GM12878 (cell line): ENCODE measurements at regions not wholly inside any gene's neighbourhood (a gene's known extent, or its start where the extent isn't known, plus 50 kb on each side); places are given as distances from the start of the nearest gene placed in this dataset.

Experiments
- ATAC-seq: fragments of 200-7000 bp; cut with Tn5 transposase; 3 replicates; pipeline ENCODE4 v1.9.1; 2020; ENCODE audit warnings: mild to moderate bottlenecking, moderate library complexity
- BruUV-seq: library from RNA; stranded (reverse); fragments of 400-500 nt; replicated peaks from 2 replicates; lab custom pipeline; 2021; lab: Mats Ljungman, UMichigan
- CTCF ChIA-PET: fragments of 300-600 bp; sonication (Branson Sonifier 250); formaldehyde crosslinking; extraction: SDS; loops from one replicate; lab custom pipeline; 2021; ENCODE audit warnings: inconsistent platforms; lab: Yijun Ruan, JAX
- POLR2A ChIA-PET: fragments of 350-600 bp; formaldehyde crosslinking; extraction: SDS; loops from one replicate; lab custom pipeline; 2021; ENCODE audit warnings: inconsistent platforms; lab: Charles Lee
- RAD21 ChIA-PET: fragments of 300-600 bp; sonication (Branson Sonifier 250); formaldehyde crosslinking; loops from one replicate; lab custom pipeline; 2023; ENCODE audit warnings: antibody characterized with exemption; ENCODE audit not compliant: unreplicated experiment; lab: Charles Lee
- SMC1A ChIA-PET: fragments of 300-600 bp; sonication (Branson Sonifier 250); formaldehyde crosslinking; loops from one replicate; lab custom pipeline; 2023; ENCODE audit not compliant: unreplicated experiment, uncharacterized antibody; lab: Charles Lee
- DNase-seq: peaks from one replicate; pipeline ENCODE4 v3.0.0-alpha.2; 2011; ENCODE audit warnings: low read depth, low spot score
- FAIRE-seq: peaks from 3 replicates; lab custom pipeline; 2011; peaks lifted over from hg19 to GRCh38; lab: Jason Lieb, UNC
- H2AFZ ChIP-seq: 2 replicates; pipeline ENCODE4 v1.6.0; 2011; ENCODE audit warnings: low read depth, low read length, control low read depth; ENCODE audit not compliant: control insufficient read depth
- H3K27ac ChIP-seq: 2 replicates; pipeline ENCODE4 v1.5.1; 2011; ENCODE audit warnings: control low read depth; ENCODE audit not compliant: control insufficient read depth, insufficient read depth
- H3K27me3 ChIP-seq, 2 experiments: replicated peaks in 1 of 2; 2 replicates each; pipeline versions ENCODE4 v1.6.0 to v1.6.1; 2011; ENCODE audit warnings: low read length in 1 of 2; ENCODE audit not compliant: control insufficient read depth in 2 of 2, insufficient read depth in 2 of 2
- H3K36me3 ChIP-seq, 2 experiments: 2 replicates each; pipeline ENCODE4 v1.5.1; 2011; ENCODE audit warnings: low read length in 1 of 2; ENCODE audit not compliant: control insufficient read depth in 2 of 2, insufficient read depth in 2 of 2
- H3K4me1 ChIP-seq: 2 replicates; pipeline ENCODE4 v1.6.1; 2011; ENCODE audit warnings: mild to moderate bottlenecking, low read length, moderate library complexity, mixed read lengths; ENCODE audit not compliant: control insufficient read depth, insufficient read depth
- H3K4me2 ChIP-seq: 2 replicates; pipeline ENCODE4 v1.6.0; 2011; ENCODE audit warnings: control low read depth; ENCODE audit not compliant: control insufficient read depth, insufficient read depth
- H3K4me3 ChIP-seq: fragments of 200-600 bp; sonication (generic); 2 replicates; pipeline ENCODE4 v1.5.1; 2016
- H3K79me2 ChIP-seq: 2 replicates; pipeline ENCODE4 v1.6.0; 2011; ENCODE audit warnings: low read length; ENCODE audit not compliant: control insufficient read depth, insufficient read depth
- H3K9ac ChIP-seq: 2 replicates; pipeline ENCODE4 v1.8.0; 2011; ENCODE audit warnings: low read length, control low read depth, mixed read lengths; ENCODE audit not compliant: control insufficient read depth, insufficient read depth
- H3K9me3 ChIP-seq: replicated peaks from 3 replicates; pipeline ENCODE4 v1.5.1; 2011; ENCODE audit warnings: mild to moderate bottlenecking, low read length; ENCODE audit not compliant: control insufficient read depth, insufficient read depth
- H4K20me1 ChIP-seq: 2 replicates; pipeline ENCODE4 v1.6.0; 2011; ENCODE audit not compliant: control insufficient read depth, insufficient read depth
- BRCA1 ChIP-seq: IDR thresholded peaks from 2 replicates; pipeline ENCODE4 v1.6.1; 2011; ENCODE audit warnings: low read depth, low read length, improper control_type of control experiment
- PAX8 ChIP-seq: fragments of 450-650 bp; IDR thresholded peaks from 2 replicates; pipeline ENCODE4 v1.6.1; 2017; ENCODE audit warnings: mild to moderate bottlenecking, moderate library complexity
- RAD21 ChIP-seq: IDR thresholded peaks from 2 replicates; pipeline ENCODE4 v1.6.1; 2011; ENCODE audit warnings: mild to moderate bottlenecking, low read depth, low read length, moderate library complexity; ENCODE audit not compliant: insufficient read depth
- RFX5 ChIP-seq: IDR thresholded peaks from 2 replicates; pipeline ENCODE4 v1.6.1; 2011; ENCODE audit warnings: low read depth, low read length, improper control_type of control experiment
- ZBTB40 ChIP-seq: fragments of 450-650 bp; IDR thresholded peaks from 2 replicates; pipeline ENCODE4 v1.6.1; 2016; ENCODE audit warnings: mild to moderate bottlenecking, moderate library complexity, borderline replicate concordance
- WGBS: methylation state at CpG from one replicate; pipeline ENCODE4 v1.1.6; 2016; ENCODE audit warnings: low lambda C conversion rate; ENCODE audit not compliant: insufficient replicate concordance, insufficient coverage; ENCODE audit errors: missing lambda C conversion rate; 5-methylcytosine and 5-hydroxymethylcytosine counted together
- in situ Hi-C: fragments of 300-500 bp; cut with MboI; formaldehyde crosslinking; loops from 9 replicates; pipeline ENCODE4 v1.14.3; 2018; ENCODE audit warnings: mixed read lengths
- intact Hi-C: fragments of 100-400 bp; cut with micrococcal nuclease; formaldehyde crosslinking; loops from one replicate; pipeline ENCODE4 v1.14.2; 2022; ENCODE audit not compliant: unreplicated experiment
- TF ChIP-seq, protein P1 (sequence below): fragments of 450-650 bp; IDR thresholded peaks from 2 replicates; pipeline ENCODE4 v1.6.1; 2018; ENCODE audit warnings: borderline replicate concordance, mild to moderate bottlenecking; ENCODE audit not compliant: partially characterized antibody

- Histone ChIP-seq H3K36me3 (no peaks in the 10 kb centered on the region), H3K4me3 (no peak overlapping the region), H4K20me1 (no peaks in the 10 kb centered on the region), H2AFZ (no peak overlapping the region), H3K27ac (no peak overlapping the region), H3K9me3 (no peaks in the 10 kb centered on the region), H3K27me3 (no peaks in the 10 kb centered on the region; a peak in 1 of 4 replicates), H3K4me2 (no peak overlapping the region), H3K4me1 (no peaks in the 10 kb centered on the region), H3K79me2 (no peaks in the 10 kb centered on the region), H3K9ac (no peak overlapping the region)
- ChIA-PET SMC1A (no interaction called here), CTCF (no interaction called here), RAD21 (no interaction called here), POLR2A (no interaction called here)
- TF ChIP-seq, protein P1, sequence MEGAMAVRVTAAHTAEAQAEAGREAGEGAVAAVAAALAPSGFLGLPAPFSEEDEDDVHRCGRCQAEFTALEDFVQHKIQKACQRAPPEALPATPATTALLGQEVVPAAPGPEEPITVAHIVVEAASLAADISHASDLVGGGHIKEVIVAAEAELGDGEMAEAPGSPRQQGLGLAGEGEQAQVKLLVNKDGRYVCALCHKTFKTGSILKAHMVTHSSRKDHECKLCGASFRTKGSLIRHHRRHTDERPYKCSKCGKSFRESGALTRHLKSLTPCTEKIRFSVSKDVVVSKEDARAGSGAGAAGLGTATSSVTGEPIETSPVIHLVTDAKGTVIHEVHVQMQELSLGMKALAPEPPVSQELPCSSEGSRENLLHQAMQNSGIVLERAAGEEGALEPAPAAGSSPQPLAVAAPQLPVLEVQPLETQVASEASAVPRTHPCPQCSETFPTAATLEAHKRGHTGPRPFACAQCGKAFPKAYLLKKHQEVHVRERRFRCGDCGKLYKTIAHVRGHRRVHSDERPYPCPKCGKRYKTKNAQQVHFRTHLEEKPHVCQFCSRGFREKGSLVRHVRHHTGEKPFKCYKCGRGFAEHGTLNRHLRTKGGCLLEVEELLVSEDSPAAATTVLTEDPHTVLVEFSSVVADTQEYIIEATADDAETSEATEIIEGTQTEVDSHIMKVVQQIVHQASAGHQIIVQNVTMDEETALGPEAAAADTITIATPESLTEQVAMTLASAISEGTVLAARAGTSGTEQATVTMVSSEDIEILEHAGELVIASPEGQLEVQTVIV, result no peak
- TF ChIP-seq PAX8, result no peak
- TF ChIP-seq BRCA1, result no peak
- no peak for TF ChIP-seq RFX5
- TF ChIP-seq RAD21, result no peak
- TF ChIP-seq ZBTB40, result no peak
- WGBS, result under 1% methylated on average over 4 of the region's 4 CpGs
- no TSS peak for BruUV-seq
- DNase-seq (no peak), ATAC-seq (no peak), FAIRE-seq (no peak)
- intact Hi-C loops, result no loop called here
- in situ Hi-C loops, result no loop called here
Measured at GRCh38 chr15:39392469-39393047, 188.3 kb upstream of the THBS1 start.
